B cell (primary cell): ENCODE measurements at regions not wholly inside any gene's neighbourhood (a gene's known extent, or its start where the extent isn't known, plus 50 kb on each side); places are given as distances from the start of the nearest gene placed in this dataset.

ENCODE experiments used
- CTCF ChIP-seq: fragments of 200-600 bp; IDR thresholded peaks from one replicate; pipeline ENCODE4 v1.8.0; 2022; ENCODE audit warnings: antibody characterized with exemption, mild to moderate bottlenecking
- EZH2 ChIP-seq: IDR thresholded peaks from 2 replicates; pipeline ENCODE4 v1.6.1; 2012; ENCODE audit warnings: borderline replicate concordance, low read depth, mild to moderate bottlenecking, moderate library complexity, low read length; ENCODE audit not compliant: insufficient read depth, poor library complexity, severe bottlenecking

GRCh38 chrX:45783002-45783401 is 582.3 kb upstream of the DIPK2B start:
- no peak for TF ChIP-seq CTCF
- TF ChIP-seq EZH2 = no peak
